RPMI7951 (cell line): ENCODE measurements at regions not wholly inside any gene's neighbourhood (a gene's known extent, or its start where the extent isn't known, plus 50 kb on each side); places are given as distances from the start of the nearest gene placed in this dataset.
A peak's percentile ranks its signal among the peaks of the same experiment; 100 is the strongest.

Source experiments
- DNase-seq: peaks from one replicate; pipeline ENCODE4 v3.0.0-alpha.2; 2012; ENCODE audit warnings: low read depth

- no peak for DNase-seq
Measured at GRCh38 chr21:31566611-31567010, 92.9 kb upstream of the SOD1 start.

GRCh38 chr21:31566064-31566463 is 93.4 kb upstream of the SOD1 start:
- DNase-seq: no peak

- no peak for DNase-seq
Measured at GRCh38 chr21:31564439-31564838, 95.1 kb upstream of the SOD1 start.

- DNase-seq: no peak
Measured at GRCh38 chr21:31560479-31560878, 99.0 kb upstream of the SOD1 start.

- DNase-seq: peak; percentile 67
Measured at GRCh38 chr21:31559368-31560119, 99.9 kb upstream of the SOD1 start.

GRCh38 chr21:31558962-31559367 is 100.5 kb upstream of the SOD1 start:
- peak; percentile 64 for DNase-seq

GRCh38 chr21:31558189-31558961 is 101.1 kb upstream of the SOD1 start:
- DNase-seq: no peak

GRCh38 chr21:31557421-31558188 is 101.9 kb upstream of the SOD1 start:
- no peak for DNase-seq

- DNase-seq: no peak
Measured at GRCh38 chr21:31556662-31557061, 102.8 kb upstream of the SOD1 start.

- DNase-seq: no peak
Measured at GRCh38 chr21:31555741-31556191, 103.7 kb upstream of the SOD1 start.

GRCh38 chr21:31554511-31555022 is 104.9 kb upstream of the SOD1 start:
- DNase-seq: peak; percentile 68

GRCh38 chr21:31553926-31554325 is 105.6 kb upstream of the SOD1 start:
- no peak for DNase-seq

- DNase-seq: no peak
Measured at GRCh38 chr21:31553461-31553860, 106.0 kb upstream of the SOD1 start.

- DNase-seq: no peak
Measured at GRCh38 chr21:31552826-31553225, 106.7 kb upstream of the SOD1 start.

GRCh38 chr21:31550070-31550469 is 109.4 kb upstream of the SOD1 start:
- no peak for DNase-seq

- DNase-seq: no peak
Measured at GRCh38 chr21:31548688-31549087, 110.8 kb upstream of the SOD1 start.

GRCh38 chr21:31546443-31547170 is 112.9 kb upstream of the SOD1 start:
- no peak for DNase-seq

GRCh38 chr21:31545036-31545435 is 114.5 kb upstream of the SOD1 start:
- DNase-seq: no peak

GRCh38 chr21:31543191-31543590 is 116.3 kb upstream of the SOD1 start:
- DNase-seq: peak; percentile 88

- DNase-seq: no peak
Measured at GRCh38 chr21:31538816-31539215, 120.7 kb upstream of the SOD1 start.

- DNase-seq: no peak
Measured at GRCh38 chr21:31537872-31538576, 121.5 kb upstream of the SOD1 start.
